NCI-H345 treated with DMSO at 0.1 percent for 48 hours (cell line): ENCODE measurements at regions not wholly inside any gene's neighbourhood (a gene's known extent, or its start where the extent isn't known, plus 50 kb on each side); places are given as distances from the start of the nearest gene placed in this dataset.

ENCODE experiments used
- DNase-seq: peaks from one replicate; lab custom pipeline; 2025; ENCODE audit not compliant: unreplicated experiment; lab: John Stamatoyannopoulos, UW

DNA sequence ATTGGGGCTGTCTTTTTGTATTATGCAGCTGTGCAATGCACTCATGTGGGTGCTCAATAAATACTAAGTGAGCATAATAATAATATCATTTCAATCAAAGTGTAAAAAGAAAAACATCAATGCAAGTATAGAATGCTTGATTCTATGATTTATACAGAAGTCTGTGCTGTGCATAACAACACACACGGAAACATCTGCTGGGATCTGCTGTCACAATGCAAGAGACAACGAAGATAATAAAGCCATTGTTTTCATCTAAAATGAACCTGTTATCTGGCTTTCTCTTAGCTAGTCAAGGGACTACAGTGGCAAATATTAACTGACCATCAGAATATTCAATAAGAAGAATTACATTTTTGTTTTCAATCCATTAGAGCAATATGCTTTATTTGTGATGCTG lies 1156.9 kb upstream of the MAP3K7 start:
- no peak for DNase-seq

DNA sequence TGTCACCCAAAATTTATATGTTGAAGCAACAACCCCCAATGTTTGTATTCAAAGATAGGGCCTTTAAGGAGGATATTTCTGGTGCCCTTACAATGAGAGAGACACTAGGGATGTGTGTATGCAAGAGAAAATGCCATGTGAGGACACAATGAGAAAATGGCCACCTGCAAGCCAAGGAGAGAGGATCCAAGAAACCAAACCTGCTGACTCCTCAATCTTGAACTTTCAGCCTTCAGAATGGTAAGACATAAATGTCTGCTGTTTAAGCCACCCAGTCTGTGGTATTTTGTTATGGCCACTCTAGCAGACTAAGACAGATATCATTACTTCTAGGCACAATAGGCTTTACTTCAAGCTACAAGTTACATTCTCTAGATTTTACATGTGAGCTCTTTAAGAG lies 1145.1 kb upstream of the MAP3K7 start:
- no peak for DNase-seq

- no peak for DNase-seq
Measured at GRCh38 chr6:91730710-91731109, 1143.8 kb upstream of the MAP3K7 start.

DNA sequence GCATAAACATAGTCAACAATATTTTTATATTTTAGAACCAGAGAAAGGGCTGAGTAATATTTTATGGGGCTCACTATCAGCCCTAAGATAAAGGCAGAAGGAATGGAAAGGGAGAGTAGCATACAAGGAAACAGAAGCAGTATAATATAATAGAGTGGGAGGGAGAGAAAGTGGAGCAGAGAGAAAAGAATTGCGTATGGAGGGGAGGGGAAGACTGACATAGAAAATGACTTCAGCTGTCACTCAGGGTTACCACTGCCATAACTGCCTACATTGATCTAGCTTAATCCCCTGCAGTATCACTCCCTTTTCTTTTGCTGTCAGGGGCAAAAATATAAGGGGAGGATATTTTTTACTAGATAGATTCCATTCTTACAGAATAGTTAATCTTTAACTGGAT lies 1133.5 kb upstream of the MAP3K7 start:
- DNase-seq = no peak

- no peak for DNase-seq
Measured at GRCh38 chr6:91719414-91719813, 1132.5 kb upstream of the MAP3K7 start.

DNA sequence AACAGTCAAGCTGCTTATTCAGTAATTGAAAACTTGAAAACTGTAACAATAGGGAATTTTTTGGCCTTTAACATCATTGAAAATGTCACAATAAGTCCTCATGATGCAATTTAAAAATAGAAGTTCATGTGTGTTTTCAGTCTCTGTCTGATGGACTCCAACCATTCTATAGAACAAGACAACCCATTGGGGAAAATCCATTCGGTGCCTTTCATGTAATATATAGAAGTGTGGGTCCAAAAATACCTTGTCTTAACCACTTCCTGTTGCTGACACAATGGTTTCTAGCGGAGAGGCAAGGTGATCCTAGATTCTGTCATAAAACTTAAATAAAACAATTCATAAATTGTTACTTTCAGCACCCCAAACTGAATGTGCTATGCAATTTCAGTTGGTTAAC lies 1131.3 kb upstream of the MAP3K7 start:
- no peak for DNase-seq

- no peak for DNase-seq
Measured at GRCh38 chr6:91717094-91717493, 1130.2 kb upstream of the MAP3K7 start.

- no peak for DNase-seq
Measured at GRCh38 chr6:91716361-91716760, 1129.5 kb upstream of the MAP3K7 start.

DNA sequence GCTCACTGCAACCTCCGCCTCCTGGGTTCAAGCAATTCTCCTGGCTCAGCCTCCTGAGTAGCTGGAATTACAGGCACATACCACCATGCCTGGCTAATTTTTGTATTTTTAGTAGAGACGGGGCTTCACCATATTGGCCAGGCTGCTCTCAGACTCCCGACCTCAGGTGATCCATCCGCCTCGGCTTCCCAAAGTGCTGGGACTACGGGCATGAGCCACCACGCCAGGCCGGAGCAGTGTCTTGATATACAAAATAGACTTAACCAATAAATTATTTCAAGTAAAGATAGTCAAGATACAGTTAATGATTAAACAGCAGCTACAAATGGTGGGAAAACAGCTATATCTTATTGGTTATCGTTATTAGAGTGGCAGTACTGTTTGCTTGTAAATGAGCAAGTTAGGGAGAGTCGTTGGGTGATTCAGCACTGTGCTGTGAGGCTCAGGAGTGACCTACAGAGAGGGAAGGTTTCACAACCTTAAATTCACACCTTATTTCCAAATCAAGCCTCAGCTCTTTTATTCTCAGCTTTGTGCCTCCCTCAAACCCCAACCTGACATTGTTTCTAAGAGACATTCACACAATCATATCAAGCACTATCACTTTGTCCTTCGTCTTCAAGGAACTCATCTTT lies 1128.4 kb upstream of the MAP3K7 start:
- no peak for DNase-seq

DNA sequence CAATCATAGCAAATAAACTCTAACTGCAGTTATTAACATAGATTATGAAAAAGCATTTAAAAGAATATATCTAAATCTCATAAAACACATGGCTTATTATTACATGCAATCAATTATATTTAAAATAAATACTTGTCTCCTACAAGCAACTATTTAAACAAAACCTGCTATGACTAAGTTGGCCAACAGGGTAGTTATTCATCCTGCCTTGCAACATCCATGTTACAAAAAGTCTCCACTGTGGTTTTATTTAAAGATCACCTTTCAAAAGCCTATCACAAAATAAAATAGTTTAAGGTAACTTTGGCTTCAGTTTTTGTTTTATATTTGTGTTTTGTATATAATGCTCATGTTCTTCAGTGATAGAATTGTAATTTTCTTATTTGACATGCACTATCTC lies 1127.0 kb upstream of the MAP3K7 start:
- DNase-seq = no peak

GRCh38 chr6:91711518-91711917 lies 1124.6 kb upstream of the MAP3K7 start:
- DNase-seq = no peak

DNA sequence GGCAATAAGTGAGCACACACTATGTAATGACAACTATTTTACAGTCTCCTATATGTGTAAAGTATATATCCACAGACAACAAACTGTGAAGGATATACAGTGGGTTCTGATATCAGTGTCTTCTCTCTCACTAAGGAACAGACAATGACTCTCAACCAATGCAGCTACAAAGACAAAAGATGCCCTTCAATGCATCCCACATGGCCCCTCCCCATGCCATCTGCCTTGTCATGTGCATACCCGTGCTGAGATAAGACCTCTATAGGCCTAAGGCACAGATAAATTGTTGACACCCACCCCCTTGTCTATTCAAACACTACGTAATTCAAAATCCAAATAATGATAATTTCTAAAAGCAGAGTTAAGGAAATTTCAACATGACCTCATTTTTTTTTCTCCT lies 1123.5 kb upstream of the MAP3K7 start:
- no peak for DNase-seq

GRCh38 chr6:91708534-91708933 lies 1121.7 kb upstream of the MAP3K7 start:
- no peak for DNase-seq

DNA sequence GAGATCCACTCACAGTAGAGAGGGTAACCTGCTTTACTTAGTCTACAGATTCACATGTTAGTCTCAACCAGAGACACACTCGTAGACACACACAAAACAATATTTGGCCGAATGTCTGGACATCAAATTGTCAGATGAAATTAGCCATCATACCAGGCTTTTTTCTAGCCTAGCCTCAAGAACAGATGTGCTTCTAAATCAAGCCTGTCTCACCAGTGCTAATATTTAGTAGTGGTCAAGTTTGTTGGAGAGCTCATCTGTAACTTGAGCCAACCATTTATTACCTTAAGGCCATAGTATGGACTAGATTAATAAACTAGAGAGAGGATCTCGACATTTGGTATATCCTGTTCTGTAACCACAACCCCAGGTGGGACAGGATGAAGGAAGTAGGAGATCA lies 1118.8 kb upstream of the MAP3K7 start:
- no peak for DNase-seq

DNA sequence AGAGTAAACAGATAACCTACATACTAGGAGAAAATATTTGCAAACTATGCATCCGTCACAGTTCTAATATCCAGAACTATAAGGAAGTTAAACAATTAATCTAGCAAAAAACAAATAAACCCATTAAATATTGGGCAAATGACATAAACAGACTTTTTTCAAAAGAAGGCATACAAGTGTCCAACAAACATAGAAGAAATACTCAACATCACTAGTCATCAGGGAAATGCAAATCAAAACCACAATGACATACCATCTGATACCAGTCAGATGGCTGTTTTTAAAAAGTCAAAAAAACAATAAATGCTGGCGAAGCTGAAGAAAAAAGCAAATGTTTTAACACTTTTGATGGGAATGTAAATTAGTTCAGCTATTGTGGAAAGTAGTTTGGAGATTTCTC lies 1117.7 kb upstream of the MAP3K7 start:
- no peak for DNase-seq

DNA sequence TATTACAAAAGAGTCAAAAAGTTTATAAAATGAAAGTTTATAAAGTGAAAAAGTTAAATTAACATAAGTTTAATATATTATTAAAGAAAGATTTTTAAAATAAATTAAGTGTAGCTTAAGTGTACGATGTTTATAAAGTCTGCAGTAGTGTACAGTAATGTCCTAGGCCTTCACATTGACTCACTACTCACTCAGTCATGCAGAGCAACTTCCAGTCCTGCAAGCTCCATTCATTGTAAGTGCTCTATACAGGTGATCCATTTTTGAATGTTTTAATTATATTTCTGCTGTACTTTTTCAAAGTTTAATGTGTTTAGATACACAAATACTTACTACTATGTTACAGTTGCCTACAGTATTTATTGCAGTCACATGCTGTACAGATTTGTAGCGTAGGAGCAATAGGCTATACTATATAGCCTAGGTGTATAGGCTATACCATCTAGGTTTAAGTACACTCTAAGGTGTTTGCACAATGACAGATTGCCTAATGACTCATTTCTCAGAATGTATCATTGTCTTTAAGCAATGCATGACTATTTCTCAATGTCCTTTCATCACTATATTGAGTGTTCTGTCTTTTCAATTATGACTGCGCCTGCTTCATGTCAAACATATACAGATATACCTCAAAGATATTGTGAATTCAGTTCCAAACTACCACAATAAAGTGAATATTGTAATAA lies 1110.3 kb upstream of the MAP3K7 start:
- no peak for DNase-seq

GRCh38 chr6:91695221-91695620 lies 1108.3 kb upstream of the MAP3K7 start:
- DNase-seq = no peak

DNA sequence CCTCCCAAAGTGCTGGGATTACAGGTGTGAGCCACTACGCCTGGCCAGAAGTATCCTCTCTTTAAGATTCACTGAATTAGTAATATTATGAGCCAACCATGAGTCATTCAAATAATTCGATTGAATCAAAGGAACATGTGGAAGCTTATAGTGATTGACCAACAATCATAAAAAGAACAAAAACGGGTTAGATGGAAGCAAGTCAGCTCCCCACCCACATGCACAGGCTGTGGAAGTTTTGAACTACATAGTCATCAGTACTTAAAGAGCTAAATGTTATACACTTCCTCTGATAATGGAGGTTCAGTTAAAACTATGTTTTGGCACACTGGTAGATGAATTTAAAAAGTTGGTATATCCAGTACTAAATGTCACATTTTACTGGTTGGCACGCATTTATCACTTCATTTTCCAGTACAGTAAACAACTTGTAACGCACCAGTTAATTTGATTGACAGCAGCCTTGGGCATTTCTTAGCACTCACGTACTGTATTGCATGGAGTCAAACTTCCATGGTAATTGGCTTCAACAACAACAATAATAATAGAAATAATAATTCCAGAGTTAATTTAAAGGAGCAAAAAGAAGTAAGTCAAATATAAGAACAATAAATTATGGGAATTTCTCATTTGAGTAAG lies 1107.3 kb upstream of the MAP3K7 start:
- DNase-seq = no peak

GRCh38 chr6:91691449-91691848 lies 1104.6 kb upstream of the MAP3K7 start:
- no peak for DNase-seq

- peak; percentile 49 for DNase-seq
Measured at GRCh38 chr6:91683240-91683639, 1096.4 kb upstream of the MAP3K7 start.

DNA sequence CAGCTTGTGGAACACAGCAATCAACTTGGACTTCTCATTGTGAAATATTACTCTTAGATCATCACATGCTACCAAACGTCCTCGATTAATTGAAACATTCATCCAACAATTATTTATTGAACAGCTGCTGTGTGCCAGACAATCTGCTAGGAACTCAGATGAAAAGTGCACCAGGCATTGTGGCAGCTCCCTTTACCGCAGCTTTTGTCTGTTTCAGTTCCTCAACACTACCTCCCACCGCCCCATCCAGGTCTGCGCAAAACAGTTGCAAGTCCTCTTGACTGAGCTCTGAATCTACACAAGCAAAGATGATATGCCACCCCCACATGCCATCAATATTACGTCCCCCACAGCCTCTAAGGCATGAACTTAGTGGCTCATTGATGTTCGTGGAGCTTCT lies 1094.4 kb upstream of the MAP3K7 start:
- DNase-seq = no peak

GRCh38 chr6:91678679-91679446 lies 1092.0 kb upstream of the MAP3K7 start:
- DNase-seq = peak; percentile 86
